ENCODE measurements at regions not wholly inside any gene's neighbourhood (a gene's known extent, or its start where the extent isn't known, plus 50 kb on each side); places are given as distances from the start of the nearest gene placed in this dataset.

DNA sequence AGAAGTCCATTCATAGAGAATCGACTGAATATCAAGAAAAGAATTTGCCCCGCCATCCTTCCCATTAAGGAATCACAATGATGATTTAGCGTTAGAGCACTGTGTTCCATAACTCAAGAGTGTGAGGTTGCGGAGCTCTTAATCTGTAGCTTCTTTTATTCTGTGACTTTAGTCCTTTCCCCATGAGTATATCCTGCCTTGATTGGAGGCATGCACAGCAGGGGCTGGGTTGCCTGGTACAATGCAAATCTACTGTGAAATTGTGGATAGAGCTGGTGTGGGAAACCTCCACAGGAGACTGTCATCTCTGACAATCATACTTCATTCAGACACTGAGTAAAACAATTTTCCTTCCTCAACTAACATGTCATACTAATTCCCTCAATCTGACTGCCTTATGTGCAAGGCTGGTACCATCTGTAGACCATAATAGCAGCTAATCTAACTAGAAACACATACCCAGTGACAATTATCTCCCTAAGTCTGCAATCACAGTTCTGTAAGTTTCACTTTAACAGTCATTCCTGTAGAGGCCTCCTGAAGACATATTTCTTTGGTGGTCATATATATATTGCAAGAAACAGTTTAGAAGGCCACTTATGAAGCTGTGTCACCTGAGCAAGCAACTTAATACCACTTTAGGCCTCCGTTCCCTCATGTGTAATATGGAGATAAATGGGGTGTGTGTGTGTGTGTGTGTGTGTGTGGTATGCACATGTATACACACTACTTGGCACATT is 355.2 kb upstream of the FAM241A start:
- no peak overlapping the region for H3K4me3 ChIP-seq (ENCODE audit: low read depth in 2 of 2, low read length in 2 of 2)
- no peaks in the 10 kb centered on the region for H3K27me3 ChIP-seq (ENCODE audit: control insufficient read depth, insufficient read depth, low read length)
- DNase-seq (ENCODE audit: low read depth, low spot score): no peak
- H3K27ac ChIP-seq (ENCODE audit: low read length): no peak overlapping the region
- ATAC-seq: no peak
- ChIA-PET CTCF (no interaction called here), POLR2A (no interaction called here)
- H3K36me3 ChIP-seq (ENCODE audit: control insufficient read depth, insufficient read depth, low read length): no peaks in the 10 kb centered on the region
- H3K9me3 ChIP-seq (ENCODE audit: control insufficient read depth, insufficient read depth, low read depth, low read length): no peaks in the 10 kb centered on the region
- TF ChIP-seq POLR2AphosphoS5 (IDR thresholded peaks at IDR 0.05; ENCODE audit: low read depth, low read length) (no peak), TCF7L2 (IDR thresholded peaks at IDR 0.05; ENCODE audit: low read depth, low read length) (no peak), SIN3A (IDR thresholded peaks at IDR 0.05; ENCODE audit: borderline replicate concordance, insufficient read depth, low read depth, low read length) (no peak)
- TF ChIP-seq, protein P1, sequence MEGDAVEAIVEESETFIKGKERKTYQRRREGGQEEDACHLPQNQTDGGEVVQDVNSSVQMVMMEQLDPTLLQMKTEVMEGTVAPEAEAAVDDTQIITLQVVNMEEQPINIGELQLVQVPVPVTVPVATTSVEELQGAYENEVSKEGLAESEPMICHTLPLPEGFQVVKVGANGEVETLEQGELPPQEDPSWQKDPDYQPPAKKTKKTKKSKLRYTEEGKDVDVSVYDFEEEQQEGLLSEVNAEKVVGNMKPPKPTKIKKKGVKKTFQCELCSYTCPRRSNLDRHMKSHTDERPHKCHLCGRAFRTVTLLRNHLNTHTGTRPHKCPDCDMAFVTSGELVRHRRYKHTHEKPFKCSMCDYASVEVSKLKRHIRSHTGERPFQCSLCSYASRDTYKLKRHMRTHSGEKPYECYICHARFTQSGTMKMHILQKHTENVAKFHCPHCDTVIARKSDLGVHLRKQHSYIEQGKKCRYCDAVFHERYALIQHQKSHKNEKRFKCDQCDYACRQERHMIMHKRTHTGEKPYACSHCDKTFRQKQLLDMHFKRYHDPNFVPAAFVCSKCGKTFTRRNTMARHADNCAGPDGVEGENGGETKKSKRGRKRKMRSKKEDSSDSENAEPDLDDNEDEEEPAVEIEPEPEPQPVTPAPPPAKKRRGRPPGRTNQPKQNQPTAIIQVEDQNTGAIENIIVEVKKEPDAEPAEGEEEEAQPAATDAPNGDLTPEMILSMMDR (IDR thresholded peaks at IDR 0.05): no peak
- TF ChIP-seq, protein P2, sequence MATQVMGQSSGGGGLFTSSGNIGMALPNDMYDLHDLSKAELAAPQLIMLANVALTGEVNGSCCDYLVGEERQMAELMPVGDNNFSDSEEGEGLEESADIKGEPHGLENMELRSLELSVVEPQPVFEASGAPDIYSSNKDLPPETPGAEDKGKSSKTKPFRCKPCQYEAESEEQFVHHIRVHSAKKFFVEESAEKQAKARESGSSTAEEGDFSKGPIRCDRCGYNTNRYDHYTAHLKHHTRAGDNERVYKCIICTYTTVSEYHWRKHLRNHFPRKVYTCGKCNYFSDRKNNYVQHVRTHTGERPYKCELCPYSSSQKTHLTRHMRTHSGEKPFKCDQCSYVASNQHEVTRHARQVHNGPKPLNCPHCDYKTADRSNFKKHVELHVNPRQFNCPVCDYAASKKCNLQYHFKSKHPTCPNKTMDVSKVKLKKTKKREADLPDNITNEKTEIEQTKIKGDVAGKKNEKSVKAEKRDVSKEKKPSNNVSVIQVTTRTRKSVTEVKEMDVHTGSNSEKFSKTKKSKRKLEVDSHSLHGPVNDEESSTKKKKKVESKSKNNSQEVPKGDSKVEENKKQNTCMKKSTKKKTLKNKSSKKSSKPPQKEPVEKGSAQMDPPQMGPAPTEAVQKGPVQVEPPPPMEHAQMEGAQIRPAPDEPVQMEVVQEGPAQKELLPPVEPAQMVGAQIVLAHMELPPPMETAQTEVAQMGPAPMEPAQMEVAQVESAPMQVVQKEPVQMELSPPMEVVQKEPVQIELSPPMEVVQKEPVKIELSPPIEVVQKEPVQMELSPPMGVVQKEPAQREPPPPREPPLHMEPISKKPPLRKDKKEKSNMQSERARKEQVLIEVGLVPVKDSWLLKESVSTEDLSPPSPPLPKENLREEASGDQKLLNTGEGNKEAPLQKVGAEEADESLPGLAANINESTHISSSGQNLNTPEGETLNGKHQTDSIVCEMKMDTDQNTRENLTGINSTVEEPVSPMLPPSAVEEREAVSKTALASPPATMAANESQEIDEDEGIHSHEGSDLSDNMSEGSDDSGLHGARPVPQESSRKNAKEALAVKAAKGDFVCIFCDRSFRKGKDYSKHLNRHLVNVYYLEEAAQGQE (IDR thresholded peaks at IDR 0.05; ENCODE audit: insufficient read depth in 1 of 2, low read depth in 2 of 2, low read length in 1 of 2): no peak
- in situ Hi-C loops (cut with HindIII; ENCODE audit: low pct_unique_long_range_greater_than_20kb, low sequenced_read_pairs) (no loop called here), intact Hi-C loops (cut with micrococcal nuclease; ENCODE audit: unreplicated experiment) (no loop called here)
- BruUV-seq (replicated peaks): no TSS peak
- H3K4me1 ChIP-seq (ENCODE audit: control insufficient read depth, insufficient read depth, low read length): no peaks in the 10 kb centered on the region

GRCh38 chr4:111792632-111793031 is 352.6 kb upstream of the FAM241A start:
- no peak for ATAC-seq
- Histone ChIP-seq H3K36me3 (ENCODE audit: control insufficient read depth, insufficient read depth, low read length) (no peaks in the 10 kb centered on the region), H3K9me3 (ENCODE audit: control insufficient read depth, insufficient read depth, low read depth, low read length) (no peaks in the 10 kb centered on the region), H3K27me3 (ENCODE audit: control insufficient read depth, insufficient read depth, low read length) (no peaks in the 10 kb centered on the region), H3K27ac (ENCODE audit: low read length) (no peak overlapping the region), H3K4me3 (ENCODE audit: low read depth in 2 of 2, low read length in 2 of 2) (no peak overlapping the region), H3K4me1 (ENCODE audit: control insufficient read depth, insufficient read depth, low read length) (no peaks in the 10 kb centered on the region)
- no TSS peak for BruUV-seq (replicated peaks)
- intact Hi-C loops (cut with micrococcal nuclease; ENCODE audit: unreplicated experiment): no loop called here
- CTCF ChIA-PET: no interaction called here
- TF ChIP-seq, protein P1 (IDR thresholded peaks at IDR 0.05): no peak
- TF ChIP-seq, protein P2 (IDR thresholded peaks at IDR 0.05; ENCODE audit: insufficient read depth in 1 of 2, low read depth in 2 of 2, low read length in 1 of 2): no peak
- TF ChIP-seq TCF7L2 (IDR thresholded peaks at IDR 0.05; ENCODE audit: low read depth, low read length): no peak
- TF ChIP-seq POLR2AphosphoS5 (IDR thresholded peaks at IDR 0.05; ENCODE audit: low read depth, low read length): no peak
- no peak for TF ChIP-seq SIN3A (IDR thresholded peaks at IDR 0.05; ENCODE audit: borderline replicate concordance, insufficient read depth, low read depth, low read length)
- in situ Hi-C loops (cut with HindIII; ENCODE audit: low pct_unique_long_range_greater_than_20kb, low sequenced_read_pairs): no loop called here
- POLR2A ChIA-PET: no interaction called here
- no peak for DNase-seq (ENCODE audit: low read depth, low spot score)
